Activated T-helper 2 cell treated with anti-CD3 and anti-CD28 coated beads, Interferon-gamma antibody, Interleukin-2, Interleukin-4, amounts not matched to agents 10 μg/mL and 5 μg/mL and 100 μg/mL, durations not matched to agents 14 hours and 24 hours and 36 hours (primary cell): ENCODE measurements at regions not wholly inside any gene's neighbourhood (a gene's known extent, or its start where the extent isn't known, plus 50 kb on each side); places are given as distances from the start of the nearest gene placed in this dataset.
"Not testable (repeated sequence)": the region's sequence is repeated elsewhere in the genome, so short reads cannot be mapped to it uniquely, and the experiment has no call there.

ENCODE experiments used
- DNase-seq: peaks from one replicate; pipeline ENCODE4 v3.0.0; 2021; ENCODE audit warnings: low spot score
- H3K27ac Mint-ChIP-seq: one replicate; pipeline ENCODE4 v1.8.0; 2021; ENCODE audit warnings: mixed read lengths
- H3K27me3 Mint-ChIP-seq: one replicate; pipeline ENCODE4 v1.8.0; 2021; ENCODE audit warnings: low read depth, mixed read lengths
- H3K36me3 Mint-ChIP-seq: one replicate; pipeline ENCODE4 v1.8.0; 2021; ENCODE audit warnings: low read depth, mixed read lengths
- H3K4me1 Mint-ChIP-seq: one replicate; pipeline ENCODE4 v1.8.0; 2021; ENCODE audit warnings: low read depth, mixed read lengths
- H3K4me3 Mint-ChIP-seq: one replicate; pipeline ENCODE4 v1.8.0; 2021; ENCODE audit warnings: low read depth, mild to moderate bottlenecking, moderate library complexity, mixed read lengths
- H3K9me3 Mint-ChIP-seq: one replicate; pipeline ENCODE4 v1.8.0; 2021; ENCODE audit warnings: mixed read lengths
- intact Hi-C: fragments of 100-400 bp; cut with micrococcal nuclease; formaldehyde crosslinking; loops from one replicate; pipeline ENCODE4 v1.15.1; 2023

- DNase-seq, H3K9me3 Mint-ChIP-seq, H3K4me1 Mint-ChIP-seq, intact Hi-C loops, H3K36me3 Mint-ChIP-seq, H3K27me3 Mint-ChIP-seq, H3K27ac Mint-ChIP-seq, H3K4me3 Mint-ChIP-seq: not testable (repeated sequence)
These were observed 201.5 kb downstream of the NPIPA8 start for GRCh38 chr16:18135024-18135423.

- H3K27ac Mint-ChIP-seq, H3K4me1 Mint-ChIP-seq, intact Hi-C loops, H3K9me3 Mint-ChIP-seq, H3K4me3 Mint-ChIP-seq, DNase-seq, H3K36me3 Mint-ChIP-seq, H3K27me3 Mint-ChIP-seq: not testable (repeated sequence)
These were observed 204.9 kb downstream of the NPIPA8 start for GRCh38 chr16:18131587-18131986.

GRCh38 chr16:18130478-18131120, 205.9 kb downstream of the NPIPA8 start:
- H3K27me3 Mint-ChIP-seq, H3K27ac Mint-ChIP-seq, H3K9me3 Mint-ChIP-seq, H3K36me3 Mint-ChIP-seq, H3K4me3 Mint-ChIP-seq, H3K4me1 Mint-ChIP-seq, intact Hi-C loops, DNase-seq: not testable (repeated sequence)

- intact Hi-C loops, H3K27ac Mint-ChIP-seq, H3K27me3 Mint-ChIP-seq, H3K4me1 Mint-ChIP-seq, H3K9me3 Mint-ChIP-seq, H3K36me3 Mint-ChIP-seq, H3K4me3 Mint-ChIP-seq, DNase-seq: not testable (repeated sequence)
These were observed 209.5 kb downstream of the NPIPA8 start for GRCh38 chr16:18127033-18127432.

- DNase-seq, H3K36me3 Mint-ChIP-seq, H3K27me3 Mint-ChIP-seq, H3K4me1 Mint-ChIP-seq, H3K4me3 Mint-ChIP-seq, H3K27ac Mint-ChIP-seq, intact Hi-C loops, H3K9me3 Mint-ChIP-seq: not testable (repeated sequence)
These were observed 217.4 kb downstream of the NPIPA8 start for GRCh38 chr16:18119092-18119491.

GRCh38 chr16:18118684-18119083, 217.9 kb downstream of the NPIPA8 start:
- H3K27me3 Mint-ChIP-seq, DNase-seq, H3K27ac Mint-ChIP-seq, H3K36me3 Mint-ChIP-seq, H3K9me3 Mint-ChIP-seq, H3K4me1 Mint-ChIP-seq, intact Hi-C loops, H3K4me3 Mint-ChIP-seq: not testable (repeated sequence)

- H3K36me3 Mint-ChIP-seq, H3K27ac Mint-ChIP-seq, H3K4me1 Mint-ChIP-seq, DNase-seq, H3K4me3 Mint-ChIP-seq, H3K9me3 Mint-ChIP-seq, intact Hi-C loops, H3K27me3 Mint-ChIP-seq: not testable (repeated sequence)
These were observed 218.5 kb downstream of the NPIPA8 start for GRCh38 chr16:18118071-18118470.

- H3K4me1 Mint-ChIP-seq, H3K36me3 Mint-ChIP-seq, H3K4me3 Mint-ChIP-seq, H3K9me3 Mint-ChIP-seq, H3K27me3 Mint-ChIP-seq, DNase-seq, intact Hi-C loops, H3K27ac Mint-ChIP-seq: not testable (repeated sequence)
These were observed 232.1 kb downstream of the NPIPA8 start for GRCh38 chr16:18104412-18104811.

GRCh38 chr16:18101077-18101476, 235.5 kb downstream of the NPIPA8 start:
- DNase-seq, intact Hi-C loops, H3K27ac Mint-ChIP-seq, H3K4me1 Mint-ChIP-seq, H3K36me3 Mint-ChIP-seq, H3K4me3 Mint-ChIP-seq, H3K27me3 Mint-ChIP-seq, H3K9me3 Mint-ChIP-seq: not testable (repeated sequence)

- intact Hi-C loops, H3K4me3 Mint-ChIP-seq, DNase-seq, H3K36me3 Mint-ChIP-seq, H3K4me1 Mint-ChIP-seq, H3K27me3 Mint-ChIP-seq, H3K27ac Mint-ChIP-seq, H3K9me3 Mint-ChIP-seq: not testable (repeated sequence)
These were observed 243.9 kb downstream of the NPIPA8 start for GRCh38 chr16:18092605-18093004.

GRCh38 chr16:18080658-18081363, 255.7 kb downstream of the NPIPA8 start:
- H3K27ac Mint-ChIP-seq, H3K27me3 Mint-ChIP-seq, H3K9me3 Mint-ChIP-seq, H3K4me1 Mint-ChIP-seq, H3K4me3 Mint-ChIP-seq, intact Hi-C loops, DNase-seq, H3K36me3 Mint-ChIP-seq: not testable (repeated sequence)

GRCh38 chr16:18077910-18078309, 258.6 kb downstream of the NPIPA8 start:
- H3K36me3 Mint-ChIP-seq, H3K27me3 Mint-ChIP-seq, H3K4me3 Mint-ChIP-seq, H3K9me3 Mint-ChIP-seq, DNase-seq, H3K4me1 Mint-ChIP-seq, intact Hi-C loops, H3K27ac Mint-ChIP-seq: not testable (repeated sequence)

GRCh38 chr16:18072161-18072560, 264.4 kb downstream of the NPIPA8 start:
- H3K27ac Mint-ChIP-seq = no peak overlapping the region
- H3K4me3 Mint-ChIP-seq = no peak overlapping the region
- intact Hi-C loops = no loop called here
- H3K36me3 Mint-ChIP-seq = no peaks in the 10 kb centered on the region
- no peaks in the 10 kb centered on the region for H3K27me3 Mint-ChIP-seq
- no peaks in the 10 kb centered on the region for H3K4me1 Mint-ChIP-seq
- no peaks in the 10 kb centered on the region for H3K9me3 Mint-ChIP-seq
- DNase-seq = no peak
